ENCODE measurements at regions not wholly inside any gene's neighbourhood (a gene's known extent, or its start where the extent isn't known, plus 50 kb on each side); places are given as distances from the start of the nearest gene placed in this dataset.
"Not testable (repeated sequence)": the region's sequence is repeated elsewhere in the genome, so short reads cannot be mapped to it uniquely, and the experiment has no call there.

DNA sequence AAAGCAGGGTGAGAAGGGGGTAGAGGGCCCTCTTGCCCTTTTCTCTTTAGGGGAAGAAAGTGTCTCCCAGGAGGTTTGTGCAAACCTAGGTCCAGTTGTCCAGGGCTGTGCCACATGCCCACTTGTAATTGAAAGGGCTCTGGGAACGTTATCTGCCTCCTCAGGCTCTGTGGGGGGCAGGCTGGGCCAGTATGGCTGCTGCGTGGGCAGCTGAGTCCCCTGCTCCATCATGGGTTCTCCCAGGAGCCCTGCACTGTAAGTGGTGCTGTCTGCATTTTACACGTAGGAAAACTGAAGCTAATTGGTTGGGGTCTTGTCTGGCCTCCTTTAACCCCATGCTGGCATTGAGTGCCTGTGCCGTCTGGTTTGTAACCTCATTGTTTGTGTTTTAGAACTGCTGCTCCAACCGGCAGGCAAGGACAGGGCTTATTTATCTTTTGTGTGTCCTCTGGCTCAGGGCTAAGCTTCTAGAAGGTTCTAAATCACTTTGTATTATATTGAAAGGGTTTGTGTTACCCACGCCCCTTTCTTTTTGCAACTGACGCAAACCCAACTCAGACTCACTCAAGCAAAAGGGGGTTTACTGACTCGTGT is 117.7 kb upstream of the CIBAR2 start:
- H3K9ac ChIP-seq (ENCODE audit: low read length) = no peak overlapping the region
- TF ChIP-seq SMC3 (conservative IDR thresholded peaks at IDR 0.05; ENCODE audit: poor library complexity) (no peak), EP300 (conservative IDR thresholded peaks at IDR 0.05; ENCODE audit: poor library complexity, severe bottlenecking) (no peak), POLR2AphosphoS5 (IDR thresholded peaks at IDR 0.05) (no peak), EZH2 (IDR thresholded peaks at IDR 0.05; ENCODE audit: borderline replicate concordance, insufficient read depth, low read length, poor library complexity, severe bottlenecking) (no peak), RAD21 (conservative IDR thresholded peaks at IDR 0.05) (no peak), MXI1 (conservative IDR thresholded peaks at IDR 0.05; ENCODE audit: poor library complexity, severe bottlenecking) (no peak), TAF1 (IDR thresholded peaks at IDR 0.05; ENCODE audit: low read depth) (no peak)
- TF ChIP-seq, protein P1, sequence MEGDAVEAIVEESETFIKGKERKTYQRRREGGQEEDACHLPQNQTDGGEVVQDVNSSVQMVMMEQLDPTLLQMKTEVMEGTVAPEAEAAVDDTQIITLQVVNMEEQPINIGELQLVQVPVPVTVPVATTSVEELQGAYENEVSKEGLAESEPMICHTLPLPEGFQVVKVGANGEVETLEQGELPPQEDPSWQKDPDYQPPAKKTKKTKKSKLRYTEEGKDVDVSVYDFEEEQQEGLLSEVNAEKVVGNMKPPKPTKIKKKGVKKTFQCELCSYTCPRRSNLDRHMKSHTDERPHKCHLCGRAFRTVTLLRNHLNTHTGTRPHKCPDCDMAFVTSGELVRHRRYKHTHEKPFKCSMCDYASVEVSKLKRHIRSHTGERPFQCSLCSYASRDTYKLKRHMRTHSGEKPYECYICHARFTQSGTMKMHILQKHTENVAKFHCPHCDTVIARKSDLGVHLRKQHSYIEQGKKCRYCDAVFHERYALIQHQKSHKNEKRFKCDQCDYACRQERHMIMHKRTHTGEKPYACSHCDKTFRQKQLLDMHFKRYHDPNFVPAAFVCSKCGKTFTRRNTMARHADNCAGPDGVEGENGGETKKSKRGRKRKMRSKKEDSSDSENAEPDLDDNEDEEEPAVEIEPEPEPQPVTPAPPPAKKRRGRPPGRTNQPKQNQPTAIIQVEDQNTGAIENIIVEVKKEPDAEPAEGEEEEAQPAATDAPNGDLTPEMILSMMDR (IDR thresholded peaks at IDR 0.05; ENCODE audit: poor library complexity, severe bottlenecking) = no peak
- TF ChIP-seq, protein P2, sequence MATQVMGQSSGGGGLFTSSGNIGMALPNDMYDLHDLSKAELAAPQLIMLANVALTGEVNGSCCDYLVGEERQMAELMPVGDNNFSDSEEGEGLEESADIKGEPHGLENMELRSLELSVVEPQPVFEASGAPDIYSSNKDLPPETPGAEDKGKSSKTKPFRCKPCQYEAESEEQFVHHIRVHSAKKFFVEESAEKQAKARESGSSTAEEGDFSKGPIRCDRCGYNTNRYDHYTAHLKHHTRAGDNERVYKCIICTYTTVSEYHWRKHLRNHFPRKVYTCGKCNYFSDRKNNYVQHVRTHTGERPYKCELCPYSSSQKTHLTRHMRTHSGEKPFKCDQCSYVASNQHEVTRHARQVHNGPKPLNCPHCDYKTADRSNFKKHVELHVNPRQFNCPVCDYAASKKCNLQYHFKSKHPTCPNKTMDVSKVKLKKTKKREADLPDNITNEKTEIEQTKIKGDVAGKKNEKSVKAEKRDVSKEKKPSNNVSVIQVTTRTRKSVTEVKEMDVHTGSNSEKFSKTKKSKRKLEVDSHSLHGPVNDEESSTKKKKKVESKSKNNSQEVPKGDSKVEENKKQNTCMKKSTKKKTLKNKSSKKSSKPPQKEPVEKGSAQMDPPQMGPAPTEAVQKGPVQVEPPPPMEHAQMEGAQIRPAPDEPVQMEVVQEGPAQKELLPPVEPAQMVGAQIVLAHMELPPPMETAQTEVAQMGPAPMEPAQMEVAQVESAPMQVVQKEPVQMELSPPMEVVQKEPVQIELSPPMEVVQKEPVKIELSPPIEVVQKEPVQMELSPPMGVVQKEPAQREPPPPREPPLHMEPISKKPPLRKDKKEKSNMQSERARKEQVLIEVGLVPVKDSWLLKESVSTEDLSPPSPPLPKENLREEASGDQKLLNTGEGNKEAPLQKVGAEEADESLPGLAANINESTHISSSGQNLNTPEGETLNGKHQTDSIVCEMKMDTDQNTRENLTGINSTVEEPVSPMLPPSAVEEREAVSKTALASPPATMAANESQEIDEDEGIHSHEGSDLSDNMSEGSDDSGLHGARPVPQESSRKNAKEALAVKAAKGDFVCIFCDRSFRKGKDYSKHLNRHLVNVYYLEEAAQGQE (IDR thresholded peaks at IDR 0.05; ENCODE audit: borderline replicate concordance) = no peak
- H3K9me3 ChIP-seq (ENCODE audit: low read length) = no peaks in the 10 kb centered on the region
- no peaks in the 10 kb centered on the region for H3K9me2 ChIP-seq (ENCODE audit: insufficient read depth, low read length)
- H2AFZ ChIP-seq (ENCODE audit: low read depth, low read length) = no peak overlapping the region
- no peak overlapping the region for H3K4me2 ChIP-seq (ENCODE audit: low read length)
- no peak overlapping the region for H3K4me3 ChIP-seq (ENCODE audit: low read length)
- H3K79me2 ChIP-seq (replicated peaks; ENCODE audit: insufficient read depth, low read length) = no peaks in the 10 kb centered on the region
- H4K20me1 ChIP-seq (ENCODE audit: insufficient read depth) = no peaks in the 10 kb centered on the region
- H3K36me3 ChIP-seq (ENCODE audit: insufficient read depth, low read length) = no peaks in the 10 kb centered on the region
- no peaks in the 10 kb centered on the region for H3K27me3 ChIP-seq (ENCODE audit: insufficient read depth, low read depth, low read length)
- H3F3A ChIP-seq (ENCODE audit: insufficient read depth, low read length, poor library complexity, severe bottlenecking) = no peaks in the 10 kb centered on the region
- no peak overlapping the region for H3K27ac ChIP-seq (ENCODE audit: low read length)

DNA sequence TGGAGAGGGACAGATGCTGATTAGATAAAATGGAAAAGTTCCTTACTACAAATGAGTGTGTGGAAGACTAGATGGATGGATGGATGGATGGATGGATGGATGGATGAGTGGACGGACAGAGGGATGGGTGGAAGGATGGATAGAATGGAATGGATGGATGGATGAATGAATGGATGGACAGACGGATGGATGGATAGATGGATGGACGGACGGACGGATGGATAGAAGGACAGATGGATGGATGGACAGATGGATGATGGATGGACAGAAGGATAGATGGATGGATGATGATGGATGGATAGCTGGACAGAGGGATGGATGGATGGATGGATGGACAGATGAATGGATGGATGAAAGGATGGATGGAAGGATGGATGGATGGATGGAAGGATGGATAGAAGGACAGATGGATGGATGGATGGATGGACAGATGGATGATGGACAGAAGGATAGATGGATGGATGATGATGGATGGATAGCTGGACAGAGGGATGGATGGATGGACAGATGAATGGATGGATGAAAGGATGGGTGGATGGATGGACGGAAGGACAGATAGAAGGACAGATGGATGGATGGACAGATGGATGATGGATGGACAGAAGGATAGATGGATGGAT is 118.6 kb upstream of the CIBAR2 start:
- not testable (repeated sequence) for H3K4me3 ChIP-seq (ENCODE audit: low read length); H3K27ac ChIP-seq (ENCODE audit: low read length); H3K9ac ChIP-seq (ENCODE audit: low read length); H3K9me2 ChIP-seq (ENCODE audit: insufficient read depth, low read length); H2AFZ ChIP-seq (ENCODE audit: low read depth, low read length); H3K4me2 ChIP-seq (ENCODE audit: low read length); H3F3A ChIP-seq (ENCODE audit: insufficient read depth, low read length, poor library complexity, severe bottlenecking); H3K27me3 ChIP-seq (ENCODE audit: insufficient read depth, low read depth, low read length); H3K79me2 ChIP-seq (replicated peaks; ENCODE audit: insufficient read depth, low read length); H3K36me3 ChIP-seq (ENCODE audit: insufficient read depth, low read length); H4K20me1 ChIP-seq (ENCODE audit: insufficient read depth); H3K9me3 ChIP-seq (ENCODE audit: low read length)
